ENCODE measurements at regions not wholly inside any gene's neighbourhood (a gene's known extent, or its start where the extent isn't known, plus 50 kb on each side); places are given as distances from the start of the nearest gene placed in this dataset.

DNA sequence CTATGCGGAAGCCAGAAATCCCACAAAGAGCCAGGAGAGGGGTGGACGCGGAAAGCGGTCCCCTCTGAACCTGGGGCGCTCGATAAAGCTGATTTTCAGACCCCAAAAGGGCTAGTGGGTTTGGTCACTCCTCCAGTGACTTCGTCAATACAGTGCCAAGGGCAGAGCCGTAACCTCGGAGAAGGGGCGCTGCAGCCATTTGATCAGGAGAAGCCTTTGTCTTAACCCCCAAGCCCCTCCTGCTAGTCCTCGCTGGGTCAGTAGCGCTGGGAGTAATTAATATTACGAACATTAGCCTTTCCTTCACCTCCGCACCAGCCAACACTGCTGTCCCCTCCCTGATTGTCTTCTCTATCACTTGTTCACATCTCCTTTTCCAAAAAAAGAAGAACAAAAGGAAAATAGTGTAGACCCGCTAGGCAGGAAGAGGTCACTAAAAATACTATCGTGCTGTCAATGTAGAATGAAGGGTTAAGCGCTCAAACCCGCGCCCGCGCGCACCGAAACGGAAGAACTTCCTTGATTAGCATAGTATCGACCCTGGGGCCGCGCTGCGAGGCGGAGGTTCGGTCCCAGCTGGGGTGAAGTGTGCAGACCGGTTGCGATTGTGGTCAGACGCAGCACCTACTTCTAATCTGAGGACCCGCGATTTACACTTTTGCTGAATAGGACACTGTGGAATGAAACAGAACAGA lies 63.2 kb upstream of the MAPRE2 start:
- no peaks in the 10 kb centered on the region for H3K9me2 ChIP-seq (ENCODE audit: insufficient read depth, low read length)
- peak overlapping the region; percentile 76 for H3K9ac ChIP-seq (ENCODE audit: low read length)
- peaks cover 18% of the 10 kb centered on the region for H3K27me3 ChIP-seq (ENCODE audit: insufficient read depth, low read depth, low read length)
- no peaks in the 10 kb centered on the region for H3K36me3 ChIP-seq (ENCODE audit: insufficient read depth, low read length)
- H3K4me3 ChIP-seq (ENCODE audit: low read length), result peak overlapping the region; percentile 98
- H3K4me2 ChIP-seq (ENCODE audit: low read length), result peak overlapping the region; percentile 89
- peak overlapping the region; percentile 31 for H3K27ac ChIP-seq (ENCODE audit: low read length)
- H4K20me1 ChIP-seq (ENCODE audit: insufficient read depth), result no peaks in the 10 kb centered on the region
- H2AFZ ChIP-seq (ENCODE audit: low read depth, low read length), result peak overlapping the region; percentile 75
- no peak for TF ChIP-seq EZH2 (IDR thresholded peaks at IDR 0.05; ENCODE audit: borderline replicate concordance, insufficient read depth, low read length, poor library complexity, severe bottlenecking)
- TF ChIP-seq, protein P1, sequence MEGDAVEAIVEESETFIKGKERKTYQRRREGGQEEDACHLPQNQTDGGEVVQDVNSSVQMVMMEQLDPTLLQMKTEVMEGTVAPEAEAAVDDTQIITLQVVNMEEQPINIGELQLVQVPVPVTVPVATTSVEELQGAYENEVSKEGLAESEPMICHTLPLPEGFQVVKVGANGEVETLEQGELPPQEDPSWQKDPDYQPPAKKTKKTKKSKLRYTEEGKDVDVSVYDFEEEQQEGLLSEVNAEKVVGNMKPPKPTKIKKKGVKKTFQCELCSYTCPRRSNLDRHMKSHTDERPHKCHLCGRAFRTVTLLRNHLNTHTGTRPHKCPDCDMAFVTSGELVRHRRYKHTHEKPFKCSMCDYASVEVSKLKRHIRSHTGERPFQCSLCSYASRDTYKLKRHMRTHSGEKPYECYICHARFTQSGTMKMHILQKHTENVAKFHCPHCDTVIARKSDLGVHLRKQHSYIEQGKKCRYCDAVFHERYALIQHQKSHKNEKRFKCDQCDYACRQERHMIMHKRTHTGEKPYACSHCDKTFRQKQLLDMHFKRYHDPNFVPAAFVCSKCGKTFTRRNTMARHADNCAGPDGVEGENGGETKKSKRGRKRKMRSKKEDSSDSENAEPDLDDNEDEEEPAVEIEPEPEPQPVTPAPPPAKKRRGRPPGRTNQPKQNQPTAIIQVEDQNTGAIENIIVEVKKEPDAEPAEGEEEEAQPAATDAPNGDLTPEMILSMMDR (IDR thresholded peaks at IDR 0.05; ENCODE audit: poor library complexity, severe bottlenecking), result no peak
- no peak for TF ChIP-seq POLR2AphosphoS5 (IDR thresholded peaks at IDR 0.05)
- TF ChIP-seq, protein P2, sequence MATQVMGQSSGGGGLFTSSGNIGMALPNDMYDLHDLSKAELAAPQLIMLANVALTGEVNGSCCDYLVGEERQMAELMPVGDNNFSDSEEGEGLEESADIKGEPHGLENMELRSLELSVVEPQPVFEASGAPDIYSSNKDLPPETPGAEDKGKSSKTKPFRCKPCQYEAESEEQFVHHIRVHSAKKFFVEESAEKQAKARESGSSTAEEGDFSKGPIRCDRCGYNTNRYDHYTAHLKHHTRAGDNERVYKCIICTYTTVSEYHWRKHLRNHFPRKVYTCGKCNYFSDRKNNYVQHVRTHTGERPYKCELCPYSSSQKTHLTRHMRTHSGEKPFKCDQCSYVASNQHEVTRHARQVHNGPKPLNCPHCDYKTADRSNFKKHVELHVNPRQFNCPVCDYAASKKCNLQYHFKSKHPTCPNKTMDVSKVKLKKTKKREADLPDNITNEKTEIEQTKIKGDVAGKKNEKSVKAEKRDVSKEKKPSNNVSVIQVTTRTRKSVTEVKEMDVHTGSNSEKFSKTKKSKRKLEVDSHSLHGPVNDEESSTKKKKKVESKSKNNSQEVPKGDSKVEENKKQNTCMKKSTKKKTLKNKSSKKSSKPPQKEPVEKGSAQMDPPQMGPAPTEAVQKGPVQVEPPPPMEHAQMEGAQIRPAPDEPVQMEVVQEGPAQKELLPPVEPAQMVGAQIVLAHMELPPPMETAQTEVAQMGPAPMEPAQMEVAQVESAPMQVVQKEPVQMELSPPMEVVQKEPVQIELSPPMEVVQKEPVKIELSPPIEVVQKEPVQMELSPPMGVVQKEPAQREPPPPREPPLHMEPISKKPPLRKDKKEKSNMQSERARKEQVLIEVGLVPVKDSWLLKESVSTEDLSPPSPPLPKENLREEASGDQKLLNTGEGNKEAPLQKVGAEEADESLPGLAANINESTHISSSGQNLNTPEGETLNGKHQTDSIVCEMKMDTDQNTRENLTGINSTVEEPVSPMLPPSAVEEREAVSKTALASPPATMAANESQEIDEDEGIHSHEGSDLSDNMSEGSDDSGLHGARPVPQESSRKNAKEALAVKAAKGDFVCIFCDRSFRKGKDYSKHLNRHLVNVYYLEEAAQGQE (IDR thresholded peaks at IDR 0.05; ENCODE audit: borderline replicate concordance), result no peak
- TF ChIP-seq RAD21 (conservative IDR thresholded peaks at IDR 0.05), result no peak
- no peak for TF ChIP-seq EP300 (conservative IDR thresholded peaks at IDR 0.05; ENCODE audit: poor library complexity, severe bottlenecking)
- TF ChIP-seq TAF1 (IDR thresholded peaks at IDR 0.05; ENCODE audit: low read depth), result no peak
- TF ChIP-seq SMC3 (conservative IDR thresholded peaks at IDR 0.05; ENCODE audit: poor library complexity), result no peak
- no peak for TF ChIP-seq MXI1 (conservative IDR thresholded peaks at IDR 0.05; ENCODE audit: poor library complexity, severe bottlenecking)
- H3K9me3 ChIP-seq (ENCODE audit: low read length), result no peaks in the 10 kb centered on the region
- no peaks in the 10 kb centered on the region for H3K79me2 ChIP-seq (replicated peaks; ENCODE audit: insufficient read depth, low read length)
- peaks cover 7% of the 10 kb centered on the region for H3F3A ChIP-seq (ENCODE audit: insufficient read depth, low read length, poor library complexity, severe bottlenecking)

- Histone ChIP-seq H3K79me2 (replicated peaks; ENCODE audit: insufficient read depth, low read length) (no peaks in the 10 kb centered on the region), H2AFZ (ENCODE audit: low read depth, low read length) (peak overlapping the region; percentile 75), H3K9ac (ENCODE audit: low read length) (peak overlapping the region; percentile 76), H3F3A (ENCODE audit: insufficient read depth, low read length, poor library complexity, severe bottlenecking) (peaks cover 7% of the 10 kb centered on the region), H3K27ac (ENCODE audit: low read length) (no peak overlapping the region), H3K9me3 (ENCODE audit: low read length) (no peaks in the 10 kb centered on the region), H3K4me3 (ENCODE audit: low read length) (peak overlapping the region; percentile 98), H3K4me2 (ENCODE audit: low read length) (peak overlapping the region; percentile 89), H4K20me1 (ENCODE audit: insufficient read depth) (no peaks in the 10 kb centered on the region), H3K27me3 (ENCODE audit: insufficient read depth, low read depth, low read length) (peaks cover 18% of the 10 kb centered on the region), H3K36me3 (ENCODE audit: insufficient read depth, low read length) (no peaks in the 10 kb centered on the region), H3K9me2 (ENCODE audit: insufficient read depth, low read length) (no peaks in the 10 kb centered on the region)
- no peak for TF ChIP-seq TAF1 (IDR thresholded peaks at IDR 0.05; ENCODE audit: low read depth)
- no peak for TF ChIP-seq EP300 (conservative IDR thresholded peaks at IDR 0.05; ENCODE audit: poor library complexity, severe bottlenecking)
- no peak for TF ChIP-seq EZH2 (IDR thresholded peaks at IDR 0.05; ENCODE audit: borderline replicate concordance, insufficient read depth, low read length, poor library complexity, severe bottlenecking)
- TF ChIP-seq, protein P1 (IDR thresholded peaks at IDR 0.05; ENCODE audit: poor library complexity, severe bottlenecking), result no peak
- TF ChIP-seq POLR2AphosphoS5 (IDR thresholded peaks at IDR 0.05), result no peak
- TF ChIP-seq MXI1 (conservative IDR thresholded peaks at IDR 0.05; ENCODE audit: poor library complexity, severe bottlenecking), result no peak
- no peak for TF ChIP-seq SMC3 (conservative IDR thresholded peaks at IDR 0.05; ENCODE audit: poor library complexity)
- TF ChIP-seq RAD21 (conservative IDR thresholded peaks at IDR 0.05), result no peak
- TF ChIP-seq, protein P2 (IDR thresholded peaks at IDR 0.05; ENCODE audit: borderline replicate concordance), result no peak
Measured at GRCh38 chr18:34978533-34978893, 62.7 kb upstream of the MAPRE2 start.
